ENCODE measurements at regions not wholly inside any gene's neighbourhood (a gene's known extent, or its start where the extent isn't known, plus 50 kb on each side); places are given as distances from the start of the nearest gene placed in this dataset.

DNA sequence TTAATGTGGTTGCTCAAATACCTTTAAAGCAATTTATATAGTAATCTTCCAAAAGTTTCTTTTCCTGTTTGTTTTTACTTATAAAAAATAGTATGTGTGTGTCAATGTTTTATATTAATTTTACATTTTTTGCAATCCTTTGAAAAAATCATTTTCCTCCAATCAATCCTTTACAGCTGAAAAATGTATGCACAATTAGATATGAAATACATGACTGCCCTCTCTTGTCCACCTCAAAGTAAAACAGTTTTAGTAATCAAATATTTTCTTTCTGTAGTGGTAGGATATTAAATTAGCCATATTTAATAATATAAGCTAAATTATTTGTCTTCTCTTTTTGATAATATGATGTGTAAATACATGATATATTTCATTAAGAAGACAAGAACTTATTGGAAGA is 269.9 kb downstream of the ADAMTS20 start:
- H4K91ac ChIP-seq (ENCODE audit: insufficient read length, low read depth, low read length) = no peak overlapping the region
- Mint-ChIP-seq H3K27ac (no peak overlapping the region), H3K9me3 (peaks cover 8 to 9% of the 10 kb centered on the region in 2 experiments; a peak in 3 of 5 replicates), H3K4me1 (peaks cover 5 to 8% of the 10 kb centered on the region in 2 experiments), H3K36me3 (ENCODE audit: insufficient read depth in 1 of 3, low read depth in 3 of 3) (peaks cover 5 to 12% (median 8%) of the 10 kb centered on the region in 3 experiments; a peak in 6 of 7 replicates), H3K4me3 (no peak overlapping the region), H3K27me3 (ENCODE audit: low read depth) (no peaks in the 10 kb centered on the region)
- no peaks in the 10 kb centered on the region for H3K79me2 ChIP-seq (ENCODE audit: insufficient read depth, low read length)
- no peaks in the 10 kb centered on the region for H4K20me1 ChIP-seq (ENCODE audit: control insufficient read depth, insufficient read depth, insufficient read length)
- no peaks in the 10 kb centered on the region; the same call in 1 of the 2 replicates for H3K4me1 ChIP-seq (ENCODE audit: insufficient read depth, low read length)
- no peak overlapping the region for H2AFZ ChIP-seq (ENCODE audit: low read length)
- no peak overlapping the region for H2BK12ac ChIP-seq (ENCODE audit: insufficient read length, low read depth, low read length)
- H3T11ph ChIP-seq (ENCODE audit: low read length) = no peak overlapping the region
- no peak overlapping the region for H3K14ac ChIP-seq (ENCODE audit: insufficient read depth, low read length)
- no peak overlapping the region for H3K27ac ChIP-seq (ENCODE audit: insufficient read length, low read depth, low read length)
- no peak overlapping the region for H4K5ac ChIP-seq (ENCODE audit: insufficient read length, low read depth, low read length)
- no peak overlapping the region for H2BK15ac ChIP-seq (ENCODE audit: low read depth, low read length)
- no peaks in the 10 kb centered on the region for H3K27me3 ChIP-seq (ENCODE audit: insufficient read depth, low read length)
- H4K8ac ChIP-seq (replicated peaks; ENCODE audit: insufficient read length, low read depth, low read length) = no peak overlapping the region
- H3K23ac ChIP-seq (ENCODE audit: insufficient read length, low read depth, low read length) = no peak overlapping the region
- TF ChIP-seq, protein P1, sequence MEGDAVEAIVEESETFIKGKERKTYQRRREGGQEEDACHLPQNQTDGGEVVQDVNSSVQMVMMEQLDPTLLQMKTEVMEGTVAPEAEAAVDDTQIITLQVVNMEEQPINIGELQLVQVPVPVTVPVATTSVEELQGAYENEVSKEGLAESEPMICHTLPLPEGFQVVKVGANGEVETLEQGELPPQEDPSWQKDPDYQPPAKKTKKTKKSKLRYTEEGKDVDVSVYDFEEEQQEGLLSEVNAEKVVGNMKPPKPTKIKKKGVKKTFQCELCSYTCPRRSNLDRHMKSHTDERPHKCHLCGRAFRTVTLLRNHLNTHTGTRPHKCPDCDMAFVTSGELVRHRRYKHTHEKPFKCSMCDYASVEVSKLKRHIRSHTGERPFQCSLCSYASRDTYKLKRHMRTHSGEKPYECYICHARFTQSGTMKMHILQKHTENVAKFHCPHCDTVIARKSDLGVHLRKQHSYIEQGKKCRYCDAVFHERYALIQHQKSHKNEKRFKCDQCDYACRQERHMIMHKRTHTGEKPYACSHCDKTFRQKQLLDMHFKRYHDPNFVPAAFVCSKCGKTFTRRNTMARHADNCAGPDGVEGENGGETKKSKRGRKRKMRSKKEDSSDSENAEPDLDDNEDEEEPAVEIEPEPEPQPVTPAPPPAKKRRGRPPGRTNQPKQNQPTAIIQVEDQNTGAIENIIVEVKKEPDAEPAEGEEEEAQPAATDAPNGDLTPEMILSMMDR (conservative IDR thresholded peaks at IDR 0.05) = peak; percentile 53; the same call in 2 of the 3 replicates
- no peak overlapping the region for H3K9ac ChIP-seq (ENCODE audit: extremely low read depth, insufficient read length, low read length)
- no peaks in the 10 kb centered on the region for H3K79me1 ChIP-seq (ENCODE audit: insufficient read depth, low read depth, low read length, poor library complexity, severe bottlenecking)
- H3K4me2 ChIP-seq (ENCODE audit: insufficient read depth, insufficient read length, low read length) = no peak overlapping the region
- no peak overlapping the region for H2BK5ac ChIP-seq (ENCODE audit: insufficient read length, low read length)
- H2BK120ac ChIP-seq (ENCODE audit: low read depth, low read length, poor library complexity, severe bottlenecking) = no peak overlapping the region
- no peak overlapping the region for H2BK20ac ChIP-seq (ENCODE audit: low read depth, low read length, poor library complexity, severe bottlenecking)
- H2AK5ac ChIP-seq (ENCODE audit: insufficient read length, low read length) = no peak overlapping the region
- no peaks in the 10 kb centered on the region for H3K23me2 ChIP-seq (ENCODE audit: insufficient read length, low read depth, low read length, poor library complexity, severe bottlenecking)
- no peak for DNase-seq
- no peaks in the 10 kb centered on the region for H3K9me3 ChIP-seq (ENCODE audit: control insufficient read depth, low read depth, low read length)
- no peak overlapping the region for H3K4ac ChIP-seq (ENCODE audit: low read depth, low read length)
- H3K18ac ChIP-seq (ENCODE audit: insufficient read length, low read depth, low read length) = no peak overlapping the region
- H3K56ac ChIP-seq (ENCODE audit: insufficient read length, low read depth, low read length) = no peak overlapping the region
